22Rv1 (cell line): ENCODE measurements at regions not wholly inside any gene's neighbourhood (a gene's known extent, or its start where the extent isn't known, plus 50 kb on each side); places are given as distances from the start of the nearest gene placed in this dataset.

Experiments used
- CTCF ChIP-seq: fragments of 450-650 bp; IDR thresholded peaks from 2 replicates; pipeline ENCODE4 v1.5.1; 2017; ENCODE audit warnings: mild to moderate bottlenecking
- ZFX ChIP-seq: fragments of 450-650 bp; IDR thresholded peaks from 2 replicates; pipeline ENCODE4 v1.6.1; 2017; ENCODE audit warnings: antibody characterized with exemption, borderline replicate concordance

- TF ChIP-seq CTCF (no peak), ZFX (no peak)
Observed at GRCh38 chr17:70238228-70238627, 68.9 kb downstream of the KCNJ2 start.
